Osteoblast (primary cell): ENCODE measurements at regions not wholly inside any gene's neighbourhood (a gene's known extent, or its start where the extent isn't known, plus 50 kb on each side); places are given as distances from the start of the nearest gene placed in this dataset.

ENCODE experiments used
- DNase-seq: peaks from one replicate; pipeline ENCODE4 v3.0.0; 2011; ENCODE audit warnings: low spot score, mixed read lengths; ENCODE audit not compliant: insufficient read length; ENCODE audit errors: missing footprints
- H2AFZ ChIP-seq: 2 replicates; pipeline ENCODE4 v1.6.0; 2011; ENCODE audit warnings: mild to moderate bottlenecking, low read length
- H3K27ac ChIP-seq: 2 replicates; pipeline ENCODE4 v1.5.1; 2011; ENCODE audit warnings: mild to moderate bottlenecking, low read depth, low read length, moderate library complexity
- H3K27me3 ChIP-seq: 2 replicates; pipeline ENCODE4 v1.6.0; 2012; ENCODE audit warnings: mild to moderate bottlenecking, control low read depth, inconsistent platforms, low read length, moderate library complexity; ENCODE audit not compliant: insufficient read depth
- H3K36me3 ChIP-seq: 2 replicates; pipeline ENCODE4 v1.5.1; 2011; ENCODE audit warnings: mild to moderate bottlenecking, low read length, control low read depth, moderate library complexity; ENCODE audit not compliant: insufficient read depth
- H3K4me1 ChIP-seq: 2 replicates; pipeline ENCODE4 v1.5.1; 2011; ENCODE audit warnings: mild to moderate bottlenecking, low read length, control low read depth, moderate library complexity; ENCODE audit not compliant: insufficient read depth
- H3K4me2 ChIP-seq: 2 replicates; pipeline ENCODE4 v1.6.0; 2011; ENCODE audit warnings: mild to moderate bottlenecking, low read length; ENCODE audit not compliant: insufficient read depth
- H3K4me3 ChIP-seq: fragments of 200-600 bp; sonication (generic); 3 replicates; pipeline ENCODE4 v1.5.1; 2012; ENCODE audit warnings: mild to moderate bottlenecking, low read length, inconsistent platforms; ENCODE audit not compliant: insufficient read depth
- H3K79me2 ChIP-seq: 2 replicates; pipeline ENCODE4 v1.6.0; 2012; ENCODE audit warnings: mild to moderate bottlenecking, low read length, control low read depth, inconsistent platforms; ENCODE audit not compliant: insufficient read depth
- H3K9me3 ChIP-seq: 2 replicates; pipeline ENCODE4 v1.5.1; 2011; ENCODE audit warnings: low read depth, low read length, control low read depth
- H4K20me1 ChIP-seq: 2 replicates; pipeline ENCODE4 v1.6.0; 2012; ENCODE audit warnings: mild to moderate bottlenecking, low read length, control low read depth; ENCODE audit not compliant: insufficient read depth
- TF ChIP-seq, protein P1 (sequence below): IDR thresholded peaks from 2 replicates; pipeline ENCODE4 v1.5.1; 2011; ENCODE audit warnings: mild to moderate bottlenecking, low read depth, low read length, moderate library complexity; ENCODE audit errors: extremely low read depth

DNA sequence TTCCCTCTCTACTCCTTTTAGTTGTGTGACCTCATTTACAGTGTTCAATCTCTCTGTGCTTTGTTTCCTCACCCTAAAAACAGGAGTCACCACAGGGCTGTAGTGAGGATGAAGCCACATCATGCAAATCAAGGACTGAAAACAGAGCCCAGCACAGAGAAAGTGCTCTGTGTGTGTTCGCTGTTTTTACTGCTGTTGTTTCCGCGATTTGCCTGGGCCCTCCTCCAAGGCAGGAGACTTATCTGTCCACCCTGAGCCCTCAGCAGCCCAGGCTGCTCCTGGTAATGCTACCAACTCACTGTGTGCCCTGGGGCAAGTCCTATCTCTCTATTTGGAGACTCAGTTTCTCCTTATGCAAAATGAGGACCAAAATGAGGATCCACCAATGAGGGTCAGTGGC, 87.2 kb upstream of the NEURL1B start:
- H3K27me3 ChIP-seq = peaks cover 30% of the 10 kb centered on the region
- no peaks in the 10 kb centered on the region for H3K9me3 ChIP-seq
- no peaks in the 10 kb centered on the region for H3K79me2 ChIP-seq
- H3K36me3 ChIP-seq = no peaks in the 10 kb centered on the region
- no peak overlapping the region for H2AFZ ChIP-seq
- H3K4me2 ChIP-seq = no peak overlapping the region
- no peak overlapping the region for H3K27ac ChIP-seq
- no peak for DNase-seq
- H3K4me3 ChIP-seq = no peak overlapping the region
- no peaks in the 10 kb centered on the region for H4K20me1 ChIP-seq
- TF ChIP-seq, protein P1, sequence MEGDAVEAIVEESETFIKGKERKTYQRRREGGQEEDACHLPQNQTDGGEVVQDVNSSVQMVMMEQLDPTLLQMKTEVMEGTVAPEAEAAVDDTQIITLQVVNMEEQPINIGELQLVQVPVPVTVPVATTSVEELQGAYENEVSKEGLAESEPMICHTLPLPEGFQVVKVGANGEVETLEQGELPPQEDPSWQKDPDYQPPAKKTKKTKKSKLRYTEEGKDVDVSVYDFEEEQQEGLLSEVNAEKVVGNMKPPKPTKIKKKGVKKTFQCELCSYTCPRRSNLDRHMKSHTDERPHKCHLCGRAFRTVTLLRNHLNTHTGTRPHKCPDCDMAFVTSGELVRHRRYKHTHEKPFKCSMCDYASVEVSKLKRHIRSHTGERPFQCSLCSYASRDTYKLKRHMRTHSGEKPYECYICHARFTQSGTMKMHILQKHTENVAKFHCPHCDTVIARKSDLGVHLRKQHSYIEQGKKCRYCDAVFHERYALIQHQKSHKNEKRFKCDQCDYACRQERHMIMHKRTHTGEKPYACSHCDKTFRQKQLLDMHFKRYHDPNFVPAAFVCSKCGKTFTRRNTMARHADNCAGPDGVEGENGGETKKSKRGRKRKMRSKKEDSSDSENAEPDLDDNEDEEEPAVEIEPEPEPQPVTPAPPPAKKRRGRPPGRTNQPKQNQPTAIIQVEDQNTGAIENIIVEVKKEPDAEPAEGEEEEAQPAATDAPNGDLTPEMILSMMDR = no peak
- H3K4me1 ChIP-seq = peaks cover 6% of the 10 kb centered on the region

DNA sequence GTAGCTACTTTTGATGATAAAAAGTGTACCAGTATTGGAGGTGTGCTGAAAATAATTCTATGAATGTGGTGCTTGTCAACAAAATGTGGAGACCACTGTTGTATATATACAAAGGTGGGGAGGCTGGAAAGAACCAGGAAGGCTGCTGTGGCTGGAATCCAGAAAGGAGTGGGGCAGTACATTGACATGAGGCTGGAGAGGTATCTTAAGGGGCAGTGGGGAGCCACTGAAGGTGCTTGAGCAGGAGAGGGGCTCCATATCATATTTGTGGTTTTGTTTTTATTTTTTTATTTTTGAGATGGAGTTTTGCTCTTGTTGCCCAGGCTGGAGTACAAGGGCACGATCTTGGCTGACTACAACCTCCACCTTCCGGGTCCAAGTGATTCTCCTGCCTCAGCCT, 87.9 kb upstream of the NEURL1B start:
- Histone ChIP-seq H3K4me3 (no peak overlapping the region), H3K4me2 (no peak overlapping the region), H2AFZ (no peak overlapping the region), H3K36me3 (no peaks in the 10 kb centered on the region), H3K4me1 (no peaks in the 10 kb centered on the region), H3K79me2 (no peaks in the 10 kb centered on the region), H4K20me1 (no peaks in the 10 kb centered on the region), H3K27ac (no peak overlapping the region), H3K27me3 (peaks cover 35% of the 10 kb centered on the region), H3K9me3 (no peaks in the 10 kb centered on the region)
- TF ChIP-seq, protein P1 = no peak
- no peak for DNase-seq

GRCh38 chr5:172550996-172551395, 90.1 kb upstream of the NEURL1B start:
- Histone ChIP-seq H3K27me3 (peaks cover 29% of the 10 kb centered on the region), H3K4me1 (no peaks in the 10 kb centered on the region), H2AFZ (no peak overlapping the region), H3K79me2 (no peaks in the 10 kb centered on the region), H3K4me2 (no peak overlapping the region), H3K36me3 (no peaks in the 10 kb centered on the region), H3K9me3 (no peaks in the 10 kb centered on the region), H3K4me3 (no peak overlapping the region), H4K20me1 (no peaks in the 10 kb centered on the region), H3K27ac (no peak overlapping the region)
- TF ChIP-seq, protein P1 = no peak
- DNase-seq = no peak

- H3K27me3 ChIP-seq = peaks cover 35% of the 10 kb centered on the region
- no peak overlapping the region for H2AFZ ChIP-seq
- H4K20me1 ChIP-seq = no peaks in the 10 kb centered on the region
Observed at GRCh38 chr5:172550096-172550765, 90.8 kb upstream of the NEURL1B start.

More at GRCh38 chr5:172550096-172550765, 90.8 kb upstream of the NEURL1B start:
- no peak for DNase-seq
- no peak overlapping the region for H3K4me3 ChIP-seq
- no peaks in the 10 kb centered on the region for H3K36me3 ChIP-seq
- TF ChIP-seq, protein P1 = no peak
- H3K4me1 ChIP-seq = no peaks in the 10 kb centered on the region
- no peaks in the 10 kb centered on the region for H3K79me2 ChIP-seq
- H3K9me3 ChIP-seq = no peaks in the 10 kb centered on the region
- no peak overlapping the region for H3K27ac ChIP-seq
- no peak overlapping the region for H3K4me2 ChIP-seq
